ENCODE measurements at regions not wholly inside any gene's neighbourhood (a gene's known extent, or its start where the extent isn't known, plus 50 kb on each side); places are given as distances from the start of the nearest gene placed in this dataset.
A peak's percentile ranks its signal among the peaks of the same experiment; 100 is the strongest.

GRCh38 chrX:131746491-131746968 is 202.7 kb downstream of the OR13H1 start:
- no peaks in the 10 kb centered on the region for H3K27me3 ChIP-seq
- no peaks in the 10 kb centered on the region for H3K9me3 ChIP-seq
- peaks cover 0 to 14% (median 3%) of the 10 kb centered on the region in 4 donors for H3K4me1 ChIP-seq
- peak overlapping the region in 2 of 4 donors; percentile 51 to 55 for H3K4me3 ChIP-seq
- peak overlapping the region in 3 of 5 donors; percentile 80 to 85 (median 84) for H3K27ac ChIP-seq
- intact Hi-C loops (cut with DNase I; ENCODE audit: low total_unique reads) = no loop called here
- H3K36me3 ChIP-seq = no peaks in the 10 kb centered on the region
- WGBS, 5 donors = 36 to 92% (median 79%) methylated on average over 4 to 14 of the region's 14 CpGs
- TF ChIP-seq POLR2AphosphoS5 (IDR thresholded peaks at IDR 0.05) = peak in 1 of 3 donors; percentile 25
- TF ChIP-seq CTCF (IDR thresholded peaks at IDR 0.05) = peak in 2 of 7 experiments; percentile 38 to 60
- no peak for TF ChIP-seq EP300 (IDR thresholded peaks at IDR 0.05)
- TF ChIP-seq POLR2A (IDR thresholded peaks at IDR 0.05) = no peak
- peak; percentile 86 to 95 for DNase-seq

DNA sequence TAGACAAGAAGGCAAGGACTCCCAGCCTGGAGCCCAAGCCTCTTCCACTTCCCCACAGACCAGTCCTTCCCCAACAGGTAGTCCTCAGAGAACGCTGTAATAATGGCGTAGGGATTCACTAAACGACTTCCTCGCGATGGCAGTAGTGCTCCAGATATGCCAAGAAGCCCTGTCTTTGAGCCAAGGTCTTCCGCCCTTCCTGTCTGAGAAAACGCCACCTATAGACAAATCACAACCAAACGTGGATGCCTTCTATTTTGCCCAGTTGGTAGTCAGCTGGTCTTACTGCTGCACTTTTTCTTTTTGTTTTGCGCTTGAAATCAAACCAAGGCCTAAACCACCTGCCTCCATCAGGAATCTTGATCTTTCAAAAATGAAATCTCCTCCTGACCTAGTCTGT is 203.3 kb downstream of the OR13H1 start:
- TF ChIP-seq POLR2A (IDR thresholded peaks at IDR 0.05) (no peak), EP300 (IDR thresholded peaks at IDR 0.05) (no peak), POLR2AphosphoS5 (IDR thresholded peaks at IDR 0.05) (peak in 1 of 3 donors; percentile 22), CTCF (IDR thresholded peaks at IDR 0.05) (peak in 2 of 7 experiments; percentile 38 to 52)
- Histone ChIP-seq H3K4me3 (peak overlapping the region in 2 of 4 donors; percentile 51 to 55), H3K4me1 (peaks cover 0 to 13% (median under 1%) of the 10 kb centered on the region in 4 donors), H3K36me3 (no peaks in the 10 kb centered on the region), H3K27me3 (no peaks in the 10 kb centered on the region), H3K9me3 (no peaks in the 10 kb centered on the region), H3K27ac (peak overlapping the region in 3 of 5 donors; percentile 80 to 85 (median 84))
- DNase-seq = peak; percentile 76 to 95
- WGBS, 5 donors = 50 to 94% (median 86%) methylated on average over 8 to 9 of the region's 9 CpGs
- intact Hi-C loops (cut with DNase I; ENCODE audit: low total_unique reads) = no loop called here

DNA sequence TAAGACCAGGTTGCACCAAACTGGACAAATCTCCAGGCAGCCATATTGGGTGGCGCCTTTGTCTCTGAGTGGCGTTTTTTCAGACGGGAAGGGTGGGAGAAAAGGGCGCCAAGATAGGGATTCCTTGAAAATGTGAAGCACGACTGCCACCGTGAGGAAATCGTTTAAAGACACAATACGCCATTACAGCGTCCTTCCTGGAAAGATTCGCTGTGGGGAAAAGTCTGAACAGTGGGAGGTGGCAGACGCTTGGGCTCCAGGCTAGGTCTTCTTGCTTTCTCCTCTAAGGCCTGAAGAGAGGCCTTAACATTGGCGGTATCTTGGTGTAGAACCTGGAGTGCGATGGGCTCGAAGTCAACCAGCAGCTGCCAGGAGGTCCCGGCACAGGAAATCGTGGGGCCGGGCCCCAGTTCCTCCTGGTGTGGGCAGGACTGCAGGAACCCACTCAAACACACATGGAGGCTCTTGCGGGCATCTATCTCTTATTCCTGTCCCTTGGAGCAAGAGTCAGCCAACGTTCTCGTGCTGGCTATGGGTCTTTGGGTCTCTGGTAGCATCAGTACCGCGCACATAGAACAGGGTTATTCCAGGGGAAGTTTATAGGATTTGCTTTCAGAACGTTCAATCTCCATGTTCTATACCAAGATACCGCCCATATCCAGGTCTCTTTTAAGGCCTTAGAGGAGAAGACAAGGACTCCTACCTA is 208.8 kb downstream of the OR13H1 start:
- peak overlapping the region in 2 of 4 donors; percentile 48 to 60 for H3K4me3 ChIP-seq
- peak overlapping the region in 3 of 5 donors; percentile 61 to 83 (median 80) for H3K27ac ChIP-seq
- no peak for TF ChIP-seq EP300 (IDR thresholded peaks at IDR 0.05)
- no peak for TF ChIP-seq POLR2A (IDR thresholded peaks at IDR 0.05)
- no peak for TF ChIP-seq CTCF (IDR thresholded peaks at IDR 0.05)
- TF ChIP-seq POLR2AphosphoS5 (IDR thresholded peaks at IDR 0.05) = no peak
- peaks cover 0 to 9% (median 3%) of the 10 kb centered on the region in 4 donors for H3K4me1 ChIP-seq
- H3K27me3 ChIP-seq = no peaks in the 10 kb centered on the region
- DNase-seq = peak; percentile 84 to 96
- WGBS, 5 donors = 41 to 93% (median 88%) methylated on average over 15 to 24 of the region's 24 CpGs
- H3K9me3 ChIP-seq = no peaks in the 10 kb centered on the region
- intact Hi-C loops (cut with DNase I; ENCODE audit: low total_unique reads) = no loop called here
- no peaks in the 10 kb centered on the region for H3K36me3 ChIP-seq

DNA sequence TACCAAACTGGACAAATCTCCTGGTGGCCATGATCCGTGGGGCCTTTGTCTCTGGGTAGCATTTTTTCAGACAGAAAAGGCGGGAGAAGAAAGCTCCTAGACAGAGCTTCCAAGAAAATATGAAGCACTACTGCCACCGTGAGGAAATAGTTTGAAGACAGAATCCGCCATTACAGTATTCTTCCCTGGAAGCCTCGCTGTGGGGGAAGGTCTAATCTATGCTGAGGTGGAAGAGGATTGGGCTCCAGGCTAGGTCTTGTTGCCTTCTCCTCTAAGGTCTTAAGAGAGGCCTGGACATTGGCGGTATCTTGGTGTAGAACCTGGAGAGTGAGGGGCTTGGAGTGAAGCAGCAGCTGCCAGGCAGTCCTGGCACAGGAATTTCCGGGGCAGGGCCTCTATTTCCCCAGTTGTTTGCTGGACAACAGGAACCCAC is 218.9 kb downstream of the OR13H1 start:
- WGBS, 5 donors = 51 to 90% (median 79%) methylated on average over 6 to 7 of the region's 7 CpGs
- Histone ChIP-seq H3K4me3 (peak overlapping the region in 2 of 4 donors; percentile 28 to 51), H3K4me1 (peaks cover 0 to 16% (median 4%) of the 10 kb centered on the region in 4 donors), H3K27me3 (no peaks in the 10 kb centered on the region), H3K9me3 (no peaks in the 10 kb centered on the region), H3K27ac (peak overlapping the region in 3 of 5 donors; percentile 33 to 65 (median 40)), H3K36me3 (no peaks in the 10 kb centered on the region)
- TF ChIP-seq CTCF (IDR thresholded peaks at IDR 0.05) (peak in 3 of 7 experiments; percentile 29 to 62 (median 50)), POLR2A (IDR thresholded peaks at IDR 0.05) (no peak), POLR2AphosphoS5 (IDR thresholded peaks at IDR 0.05) (no peak), EP300 (IDR thresholded peaks at IDR 0.05) (no peak)
- intact Hi-C loops (cut with DNase I; ENCODE audit: low total_unique reads) = no loop called here
- DNase-seq = peak; percentile 48 to 94
